ENCODE measurements at regions not wholly inside any gene's neighbourhood (a gene's known extent, or its start where the extent isn't known, plus 50 kb on each side); places are given as distances from the start of the nearest gene placed in this dataset.
A peak's percentile ranks its signal among the peaks of the same experiment; 100 is the strongest.
"Not testable (repeated sequence)": the region's sequence is repeated elsewhere in the genome, so short reads cannot be mapped to it uniquely, and the experiment has no call there.

GRCh38 chr3:187889601-187890404, 144.5 kb upstream of the BCL6 start:
- no peak overlapping the region for H3K4me3 Mint-ChIP-seq
- DNase-seq = no peak
- ChIA-PET POLR2A (no interaction called here), CTCF (interaction anchor here (0.6 to 1.0 kb wide), 2 partner anchors 13 to 50 kb away, joined by 3 read pairs; no protein-coding TSS in a partner anchor)
- no peaks in the 10 kb centered on the region for H3K9me3 Mint-ChIP-seq
- TF ChIP-seq, protein P1, sequence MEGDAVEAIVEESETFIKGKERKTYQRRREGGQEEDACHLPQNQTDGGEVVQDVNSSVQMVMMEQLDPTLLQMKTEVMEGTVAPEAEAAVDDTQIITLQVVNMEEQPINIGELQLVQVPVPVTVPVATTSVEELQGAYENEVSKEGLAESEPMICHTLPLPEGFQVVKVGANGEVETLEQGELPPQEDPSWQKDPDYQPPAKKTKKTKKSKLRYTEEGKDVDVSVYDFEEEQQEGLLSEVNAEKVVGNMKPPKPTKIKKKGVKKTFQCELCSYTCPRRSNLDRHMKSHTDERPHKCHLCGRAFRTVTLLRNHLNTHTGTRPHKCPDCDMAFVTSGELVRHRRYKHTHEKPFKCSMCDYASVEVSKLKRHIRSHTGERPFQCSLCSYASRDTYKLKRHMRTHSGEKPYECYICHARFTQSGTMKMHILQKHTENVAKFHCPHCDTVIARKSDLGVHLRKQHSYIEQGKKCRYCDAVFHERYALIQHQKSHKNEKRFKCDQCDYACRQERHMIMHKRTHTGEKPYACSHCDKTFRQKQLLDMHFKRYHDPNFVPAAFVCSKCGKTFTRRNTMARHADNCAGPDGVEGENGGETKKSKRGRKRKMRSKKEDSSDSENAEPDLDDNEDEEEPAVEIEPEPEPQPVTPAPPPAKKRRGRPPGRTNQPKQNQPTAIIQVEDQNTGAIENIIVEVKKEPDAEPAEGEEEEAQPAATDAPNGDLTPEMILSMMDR (IDR thresholded peaks at IDR 0.05) = no peak
- ATAC-seq = no peak
- no peaks in the 10 kb centered on the region for H3K27me3 Mint-ChIP-seq
- H3K4me1 Mint-ChIP-seq (ENCODE audit: low read depth) = peaks cover 5% of the 10 kb centered on the region
- H3K27ac Mint-ChIP-seq = no peak overlapping the region
- no peaks in the 10 kb centered on the region for H3K36me3 Mint-ChIP-seq (ENCODE audit: low read depth)
- intact Hi-C loops (cut with micrococcal nuclease) = no loop called here

DNA sequence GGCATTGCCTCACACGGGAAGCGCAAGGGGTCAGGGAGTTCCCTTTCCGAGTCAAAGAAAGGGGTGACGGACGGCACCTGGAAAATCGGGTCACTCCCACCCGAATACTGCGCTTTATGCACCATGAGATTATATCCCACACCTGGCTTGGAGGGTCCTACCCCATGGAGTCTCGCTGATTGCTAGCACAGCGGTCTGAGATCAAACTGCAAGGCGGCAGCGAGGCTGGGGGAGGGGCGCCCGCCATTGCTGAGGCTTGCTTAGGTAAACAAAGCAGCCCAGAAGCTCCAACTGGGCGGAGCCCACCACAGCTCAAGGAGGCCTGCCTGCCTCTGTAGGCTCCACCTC, 145.1 kb upstream of the BCL6 start:
- H3K27ac Mint-ChIP-seq; H3K4me1 Mint-ChIP-seq (ENCODE audit: low read depth); H3K4me3 Mint-ChIP-seq; H3K36me3 Mint-ChIP-seq (ENCODE audit: low read depth); DNase-seq; POLR2A ChIA-PET; intact Hi-C loops (cut with micrococcal nuclease); H3K9me3 Mint-ChIP-seq; CTCF ChIA-PET; H3K27me3 Mint-ChIP-seq; ATAC-seq: not testable (repeated sequence)

DNA sequence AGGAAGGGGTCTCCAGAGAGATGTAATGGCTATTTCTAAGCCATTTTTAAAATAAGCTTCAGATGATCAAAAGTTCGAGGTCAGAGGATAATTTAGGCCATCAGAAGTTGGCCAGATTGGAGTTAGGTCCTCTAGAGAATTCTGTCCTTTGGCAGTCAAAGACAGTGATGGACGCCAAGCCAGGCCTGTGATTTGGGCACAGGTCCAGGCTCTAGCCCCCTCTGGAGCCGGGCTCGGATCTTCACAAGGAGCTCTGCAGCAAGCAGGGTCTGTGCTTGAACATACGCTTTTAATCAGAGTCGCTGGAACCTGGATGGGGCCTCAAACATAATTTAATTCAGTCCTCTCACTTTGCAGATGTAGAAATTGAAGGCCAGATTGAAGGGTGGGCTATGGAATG, 151.4 kb upstream of the BCL6 start:
- Mint-ChIP-seq H3K36me3 (ENCODE audit: low read depth) (no peaks in the 10 kb centered on the region), H3K9me3 (no peaks in the 10 kb centered on the region), H3K27ac (no peak overlapping the region), H3K4me1 (ENCODE audit: low read depth) (peaks cover 4% of the 10 kb centered on the region), H3K27me3 (no peaks in the 10 kb centered on the region), H3K4me3 (no peak overlapping the region)
- intact Hi-C loops (cut with micrococcal nuclease) = no loop called here
- no peak for ATAC-seq
- DNase-seq = no peak
- TF ChIP-seq, protein P1 (IDR thresholded peaks at IDR 0.05) = no peak
- POLR2A ChIA-PET = no interaction called here
- CTCF ChIA-PET = no interaction called here

DNA sequence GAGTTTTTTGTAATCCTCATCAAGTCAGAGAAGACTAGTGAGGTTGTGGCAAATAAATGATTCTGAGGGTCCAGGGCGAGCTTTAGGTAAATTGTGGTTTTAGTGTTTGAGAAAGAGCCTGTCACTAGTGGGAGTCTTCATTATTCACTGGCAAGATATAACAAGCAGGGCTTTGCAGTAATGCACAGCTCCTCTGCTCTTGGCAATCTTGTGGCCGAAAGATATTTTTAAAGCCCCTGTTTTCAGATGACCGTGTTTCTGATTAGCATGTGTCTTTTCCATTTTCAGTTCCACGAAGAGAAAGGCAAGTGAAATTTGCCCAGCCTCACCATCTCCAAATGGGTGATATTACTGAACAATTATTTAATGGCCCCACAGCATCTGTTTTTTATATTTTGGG, 154.0 kb upstream of the BCL6 start:
- POLR2A ChIA-PET = no interaction called here
- H3K36me3 Mint-ChIP-seq (ENCODE audit: low read depth) = no peaks in the 10 kb centered on the region
- H3K27me3 Mint-ChIP-seq = no peaks in the 10 kb centered on the region
- no peaks in the 10 kb centered on the region for H3K9me3 Mint-ChIP-seq
- TF ChIP-seq, protein P1 (IDR thresholded peaks at IDR 0.05) = no peak
- no peak overlapping the region for H3K4me3 Mint-ChIP-seq
- no peak for ATAC-seq
- no peak overlapping the region for H3K27ac Mint-ChIP-seq
- no peak for DNase-seq
- CTCF ChIA-PET = no interaction called here
- intact Hi-C loops (cut with micrococcal nuclease) = no loop called here
- H3K4me1 Mint-ChIP-seq (ENCODE audit: low read depth) = peaks cover 7% of the 10 kb centered on the region

GRCh38 chr3:187900993-187901755, 155.9 kb upstream of the BCL6 start:
- no peaks in the 10 kb centered on the region for H3K36me3 Mint-ChIP-seq (ENCODE audit: low read depth)
- CTCF ChIA-PET = no interaction called here
- TF ChIP-seq, protein P1 (IDR thresholded peaks at IDR 0.05) = no peak
- H3K9me3 Mint-ChIP-seq = no peaks in the 10 kb centered on the region
- H3K4me1 Mint-ChIP-seq (ENCODE audit: low read depth) = peaks cover 7% of the 10 kb centered on the region
- no peak overlapping the region for H3K27ac Mint-ChIP-seq
- intact Hi-C loops (cut with micrococcal nuclease) = no loop called here
- POLR2A ChIA-PET = no interaction called here
- no peaks in the 10 kb centered on the region for H3K27me3 Mint-ChIP-seq
- no peak overlapping the region for H3K4me3 Mint-ChIP-seq
- DNase-seq = no peak
- peak; percentile 85 for ATAC-seq

All from activated CD8-positive, alpha-beta T cell treated with anti-CD3 and anti-CD28 coated beads for 36 hours (primary cell).